Muscle of back (tissue), 3 donors: ENCODE measurements at regions not wholly inside any gene's neighbourhood (a gene's known extent, or its start where the extent isn't known, plus 50 kb on each side); places are given as distances from the start of the nearest gene placed in this dataset.
"Not testable (repeated sequence)": the region's sequence is repeated elsewhere in the genome, so short reads cannot be mapped to it uniquely, and the experiment has no call there.

Experiments
- DNase-seq, 3 donors: peaks; one replicate each; pipeline versions ENCODE4 v3.0.0 to v3.0.0-alpha.2; 2013

- DNase-seq: no peak
These were observed 87.9 kb upstream of the CNKSR3 start for GRCh38 chr6:154598399-154598798.

- DNase-seq: no peak
These were observed 91.8 kb upstream of the CNKSR3 start for GRCh38 chr6:154602296-154602695.

- DNase-seq: no peak
These were observed 92.2 kb upstream of the CNKSR3 start for GRCh38 chr6:154602708-154603107.

- DNase-seq: no peak
These were observed 93.6 kb upstream of the CNKSR3 start for GRCh38 chr6:154604119-154604518.

GRCh38 chr6:154605178-154605881 lies 94.8 kb upstream of the CNKSR3 start:
- no peak for DNase-seq

- DNase-seq: no peak
These were observed 95.4 kb upstream of the CNKSR3 start for GRCh38 chr6:154605882-154606370.

- DNase-seq: no peak
These were observed 96.0 kb upstream of the CNKSR3 start for GRCh38 chr6:154606457-154606856.

GRCh38 chr6:154606860-154607259 lies 96.4 kb upstream of the CNKSR3 start:
- no peak for DNase-seq

GRCh38 chr6:154611241-154611640 lies 100.8 kb upstream of the CNKSR3 start:
- DNase-seq: no peak

GRCh38 chr6:154611847-154612246 lies 101.4 kb upstream of the CNKSR3 start:
- no peak for DNase-seq

- DNase-seq: peak in 1 of 3 donors; percentile 61
These were observed 102.7 kb upstream of the CNKSR3 start for GRCh38 chr6:154613137-154613676.

GRCh38 chr6:154614101-154614500 lies 103.6 kb upstream of the CNKSR3 start:
- DNase-seq: no peak

- DNase-seq: no peak
These were observed 104.2 kb upstream of the CNKSR3 start for GRCh38 chr6:154614641-154615040.

GRCh38 chr6:154615483-154616025 lies 105.1 kb upstream of the CNKSR3 start:
- peak in 2 of 3 donors; percentile 49 to 76 for DNase-seq

- DNase-seq: no peak
These were observed 106.7 kb upstream of the CNKSR3 start for GRCh38 chr6:154617175-154617574.

GRCh38 chr6:154619146-154619545 lies 108.7 kb upstream of the CNKSR3 start:
- DNase-seq: peak; percentile 42 to 85 (median 71)

GRCh38 chr6:154621686-154622085 lies 111.2 kb upstream of the CNKSR3 start:
- DNase-seq: no peak

- no peak for DNase-seq
These were observed 110.4 kb upstream of the SCAF8 start for GRCh38 chr6:154622618-154623336.

GRCh38 chr6:154623391-154623790 lies 109.8 kb upstream of the SCAF8 start:
- no peak for DNase-seq

GRCh38 chr6:154624038-154624599 lies 109.1 kb upstream of the SCAF8 start:
- DNase-seq: no peak

GRCh38 chr6:154624727-154625126 lies 108.5 kb upstream of the SCAF8 start:
- DNase-seq: not testable (repeated sequence)

GRCh38 chr6:154625721-154626120 lies 107.5 kb upstream of the SCAF8 start:
- DNase-seq: no peak
